ENCODE measurements at regions not wholly inside any gene's neighbourhood (a gene's known extent, or its start where the extent isn't known, plus 50 kb on each side); places are given as distances from the start of the nearest gene placed in this dataset.

DNA sequence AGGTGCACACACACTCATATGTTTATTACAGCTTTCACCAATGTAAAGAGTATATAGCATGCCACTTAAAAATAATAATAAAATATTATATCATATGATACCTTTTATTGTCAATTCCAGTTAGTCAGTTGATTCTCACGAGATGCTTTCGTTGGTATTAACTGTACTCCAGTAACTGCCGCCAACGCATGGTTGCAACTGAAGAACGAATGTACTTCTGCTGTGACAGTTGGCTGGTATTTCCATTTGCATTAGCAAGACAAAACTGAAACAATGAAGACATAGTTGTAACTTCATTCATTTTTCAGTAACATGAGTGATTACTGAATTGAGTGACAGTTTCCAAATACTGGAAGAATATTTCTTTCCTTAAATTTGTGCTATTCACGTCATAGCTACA, 70.5 kb upstream of the PRKCQ start:
- no peak overlapping the region for H3K27ac ChIP-seq
- no peak for TF ChIP-seq ZFX (IDR thresholded peaks at IDR 0.05; ENCODE audit: borderline replicate concordance)
- TF ChIP-seq, protein P1, sequence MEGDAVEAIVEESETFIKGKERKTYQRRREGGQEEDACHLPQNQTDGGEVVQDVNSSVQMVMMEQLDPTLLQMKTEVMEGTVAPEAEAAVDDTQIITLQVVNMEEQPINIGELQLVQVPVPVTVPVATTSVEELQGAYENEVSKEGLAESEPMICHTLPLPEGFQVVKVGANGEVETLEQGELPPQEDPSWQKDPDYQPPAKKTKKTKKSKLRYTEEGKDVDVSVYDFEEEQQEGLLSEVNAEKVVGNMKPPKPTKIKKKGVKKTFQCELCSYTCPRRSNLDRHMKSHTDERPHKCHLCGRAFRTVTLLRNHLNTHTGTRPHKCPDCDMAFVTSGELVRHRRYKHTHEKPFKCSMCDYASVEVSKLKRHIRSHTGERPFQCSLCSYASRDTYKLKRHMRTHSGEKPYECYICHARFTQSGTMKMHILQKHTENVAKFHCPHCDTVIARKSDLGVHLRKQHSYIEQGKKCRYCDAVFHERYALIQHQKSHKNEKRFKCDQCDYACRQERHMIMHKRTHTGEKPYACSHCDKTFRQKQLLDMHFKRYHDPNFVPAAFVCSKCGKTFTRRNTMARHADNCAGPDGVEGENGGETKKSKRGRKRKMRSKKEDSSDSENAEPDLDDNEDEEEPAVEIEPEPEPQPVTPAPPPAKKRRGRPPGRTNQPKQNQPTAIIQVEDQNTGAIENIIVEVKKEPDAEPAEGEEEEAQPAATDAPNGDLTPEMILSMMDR (IDR thresholded peaks at IDR 0.05) = no peak

DNA sequence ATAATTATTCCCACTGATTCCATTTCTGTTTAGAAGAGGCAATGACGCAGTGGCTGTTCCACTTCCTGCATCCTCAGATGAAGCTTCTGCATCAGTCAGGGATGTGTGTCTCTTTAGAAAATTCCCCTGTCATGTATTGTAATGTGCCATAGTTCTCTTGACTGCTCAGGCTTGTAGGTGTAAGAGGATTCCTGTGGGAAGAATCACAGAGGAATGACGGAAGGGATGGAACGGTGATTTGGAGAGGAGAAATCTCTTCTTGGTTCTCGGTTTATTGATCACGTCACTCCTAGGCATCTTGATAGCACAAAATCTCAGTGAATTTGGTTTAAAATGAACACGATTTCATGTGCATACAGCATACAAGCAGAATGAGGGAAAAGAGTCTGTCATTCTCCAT, 69.8 kb upstream of the PRKCQ start:
- no peak overlapping the region for H3K27ac ChIP-seq
- no peak for TF ChIP-seq ZFX (IDR thresholded peaks at IDR 0.05; ENCODE audit: borderline replicate concordance)
- TF ChIP-seq, protein P1 (IDR thresholded peaks at IDR 0.05) = no peak

DNA sequence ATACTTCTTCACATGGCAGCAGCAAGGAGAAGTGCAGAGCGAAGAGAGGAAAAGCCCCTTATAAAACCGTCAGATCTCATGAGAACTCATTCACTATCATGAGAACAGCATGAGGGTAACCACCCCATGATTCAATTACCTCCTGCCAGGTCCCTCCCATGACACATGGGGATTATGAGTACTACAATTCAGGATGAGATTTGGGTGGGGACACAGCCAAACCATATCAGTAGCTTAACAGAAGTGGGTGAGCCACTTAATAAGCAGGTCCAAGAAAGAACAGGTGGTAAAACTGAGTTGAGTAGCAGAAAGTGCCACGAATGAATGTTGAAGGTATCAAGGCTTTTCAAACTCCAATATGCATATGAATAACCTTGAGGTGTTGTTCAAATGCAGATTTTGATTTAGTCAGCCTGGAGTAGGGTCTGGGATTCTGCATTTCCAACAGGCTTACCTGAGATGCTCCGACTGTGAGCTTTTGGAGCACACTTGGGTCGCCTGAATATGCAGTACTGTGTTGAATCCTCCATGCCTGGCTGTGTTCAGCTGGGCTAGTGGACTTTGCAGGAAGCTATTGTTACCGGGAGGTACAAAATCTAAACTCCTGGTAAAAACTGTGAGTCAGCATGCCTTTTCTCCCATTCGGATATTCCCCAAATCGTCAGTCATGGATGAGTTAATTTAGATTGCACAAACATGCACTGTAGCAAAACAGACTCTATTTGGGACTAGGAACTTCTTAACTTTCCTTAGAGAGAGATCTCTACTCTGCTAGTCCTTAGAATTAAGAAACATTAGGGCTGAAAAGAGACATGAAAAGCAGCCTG, 69.0 kb upstream of the PRKCQ start:
- H3K27ac ChIP-seq = no peak overlapping the region
- no peak for TF ChIP-seq ZFX (IDR thresholded peaks at IDR 0.05; ENCODE audit: borderline replicate concordance)
- TF ChIP-seq, protein P1 (IDR thresholded peaks at IDR 0.05) = no peak

DNA sequence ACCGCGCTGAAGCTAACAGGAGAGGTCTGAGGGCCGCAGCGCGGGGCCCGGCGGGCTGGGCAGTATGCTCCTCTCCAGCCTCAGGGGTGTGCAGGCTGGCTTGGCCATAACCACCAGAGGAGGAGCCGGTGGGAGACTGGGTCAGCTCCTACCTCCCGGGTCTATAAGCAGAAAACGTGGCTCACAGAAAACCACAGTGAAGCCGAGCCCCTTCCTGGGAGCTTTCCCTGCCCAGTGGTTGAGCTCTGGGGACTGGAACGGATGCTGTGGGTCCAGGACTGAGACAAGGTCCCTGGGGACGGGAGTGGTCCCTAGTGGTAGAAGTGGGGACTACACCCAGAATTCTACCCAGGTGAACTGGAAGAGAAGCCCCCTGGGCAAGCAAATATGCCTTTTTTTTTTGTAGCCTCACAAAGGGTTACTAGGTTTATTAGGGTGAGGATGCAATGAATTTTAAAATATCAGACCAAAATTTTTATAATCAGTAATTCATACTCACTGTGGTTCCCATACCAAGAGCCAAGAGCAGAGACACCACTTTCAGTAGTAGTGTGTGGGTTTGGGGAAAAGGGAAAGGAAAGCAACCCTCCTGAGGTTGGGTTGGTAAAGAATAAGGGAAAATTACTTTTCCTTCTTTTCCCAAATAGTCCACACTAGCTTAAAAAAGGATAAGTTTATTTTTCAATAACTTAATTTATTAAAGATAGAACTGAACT, 67.9 kb upstream of the PRKCQ start:
- no peak for TF ChIP-seq ZFX (IDR thresholded peaks at IDR 0.05; ENCODE audit: borderline replicate concordance)
- TF ChIP-seq, protein P1 (IDR thresholded peaks at IDR 0.05) = peak; percentile 72
- no peak overlapping the region for H3K27ac ChIP-seq

DNA sequence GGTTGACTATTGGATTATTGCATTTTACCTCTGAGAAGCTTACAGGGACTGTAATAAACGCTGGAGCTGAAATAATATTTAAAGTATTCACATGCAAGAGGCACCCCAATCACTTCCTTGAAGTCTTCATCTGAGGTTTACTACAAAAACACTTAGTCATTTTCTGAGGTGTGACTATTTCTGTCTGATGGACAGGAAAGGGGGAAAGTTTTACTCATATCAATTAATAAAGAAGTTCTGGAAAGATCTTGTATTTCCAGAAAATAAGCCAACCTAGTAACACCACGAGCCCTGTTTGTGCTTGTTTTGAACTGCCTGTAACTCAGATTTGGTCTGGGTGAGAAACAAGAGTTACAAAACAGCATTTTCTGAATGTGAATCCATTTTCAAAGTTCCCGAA, 63.9 kb upstream of the PRKCQ start:
- no peak overlapping the region for H3K27ac ChIP-seq
- TF ChIP-seq ZFX (IDR thresholded peaks at IDR 0.05; ENCODE audit: borderline replicate concordance) = no peak
- TF ChIP-seq, protein P1 (IDR thresholded peaks at IDR 0.05) = no peak

DNA sequence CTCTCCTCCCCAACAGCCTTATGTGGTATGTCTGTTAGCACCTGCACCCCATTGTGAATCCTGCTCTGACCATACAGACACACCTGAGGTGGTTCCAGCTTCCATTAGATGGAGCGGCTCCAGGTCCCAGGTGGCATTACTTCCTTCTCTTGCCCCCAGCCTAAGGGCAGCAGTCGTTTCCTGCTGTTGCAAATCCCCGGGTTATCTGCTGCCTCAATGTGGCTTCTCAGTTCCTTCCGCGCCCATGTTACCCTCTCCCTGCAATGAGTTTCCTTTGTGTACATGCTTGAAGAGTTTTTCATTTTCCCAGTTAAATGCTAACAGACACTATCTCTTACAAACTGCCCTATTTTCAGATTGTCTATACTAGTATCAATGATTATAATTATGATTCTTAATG, 62.8 kb upstream of the PRKCQ start:
- no peak for TF ChIP-seq ZFX (IDR thresholded peaks at IDR 0.05; ENCODE audit: borderline replicate concordance)
- no peak overlapping the region for H3K27ac ChIP-seq

DNA sequence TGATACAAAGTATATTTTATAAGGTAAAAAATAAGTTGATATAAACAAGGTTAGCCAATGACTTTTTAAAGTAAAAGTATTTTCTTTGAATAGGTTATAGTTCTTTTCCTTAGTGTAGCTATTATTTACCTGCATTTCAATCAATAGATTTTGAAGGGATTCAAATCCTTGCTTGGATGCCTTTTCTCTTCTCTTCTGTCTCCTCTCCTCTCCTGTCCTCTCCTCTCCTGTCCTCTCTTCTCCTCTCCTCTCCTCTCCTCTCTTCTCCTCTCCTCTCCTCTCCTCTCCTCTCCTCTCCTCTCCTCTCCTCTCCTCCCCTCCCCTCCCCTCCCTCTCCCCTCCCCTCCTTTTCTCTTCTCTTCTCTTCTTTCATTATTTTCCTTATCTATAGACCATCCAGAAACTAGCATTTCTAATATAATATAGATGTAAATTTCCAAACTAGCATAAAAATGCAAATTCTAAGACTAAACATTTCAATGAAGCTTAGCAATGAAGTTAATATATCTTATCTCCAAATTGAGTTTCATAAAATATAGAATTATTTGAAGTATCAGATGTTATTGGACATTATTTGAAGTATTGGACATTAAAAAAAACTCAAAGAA, 60.5 kb upstream of the PRKCQ start:
- no peak for TF ChIP-seq ZFX (IDR thresholded peaks at IDR 0.05; ENCODE audit: borderline replicate concordance)
- TF ChIP-seq, protein P1 (IDR thresholded peaks at IDR 0.05) = no peak
- H3K27ac ChIP-seq = no peak overlapping the region
